ENCODE measurements at regions not wholly inside any gene's neighbourhood (a gene's known extent, or its start where the extent isn't known, plus 50 kb on each side); places are given as distances from the start of the nearest gene placed in this dataset.

- H3K4me3 ChIP-seq (ENCODE audit: low read length) = no peak overlapping the region
- DNase-seq (ENCODE audit: low read depth) = no peak
- TF ChIP-seq, protein P1, sequence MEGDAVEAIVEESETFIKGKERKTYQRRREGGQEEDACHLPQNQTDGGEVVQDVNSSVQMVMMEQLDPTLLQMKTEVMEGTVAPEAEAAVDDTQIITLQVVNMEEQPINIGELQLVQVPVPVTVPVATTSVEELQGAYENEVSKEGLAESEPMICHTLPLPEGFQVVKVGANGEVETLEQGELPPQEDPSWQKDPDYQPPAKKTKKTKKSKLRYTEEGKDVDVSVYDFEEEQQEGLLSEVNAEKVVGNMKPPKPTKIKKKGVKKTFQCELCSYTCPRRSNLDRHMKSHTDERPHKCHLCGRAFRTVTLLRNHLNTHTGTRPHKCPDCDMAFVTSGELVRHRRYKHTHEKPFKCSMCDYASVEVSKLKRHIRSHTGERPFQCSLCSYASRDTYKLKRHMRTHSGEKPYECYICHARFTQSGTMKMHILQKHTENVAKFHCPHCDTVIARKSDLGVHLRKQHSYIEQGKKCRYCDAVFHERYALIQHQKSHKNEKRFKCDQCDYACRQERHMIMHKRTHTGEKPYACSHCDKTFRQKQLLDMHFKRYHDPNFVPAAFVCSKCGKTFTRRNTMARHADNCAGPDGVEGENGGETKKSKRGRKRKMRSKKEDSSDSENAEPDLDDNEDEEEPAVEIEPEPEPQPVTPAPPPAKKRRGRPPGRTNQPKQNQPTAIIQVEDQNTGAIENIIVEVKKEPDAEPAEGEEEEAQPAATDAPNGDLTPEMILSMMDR (conservative IDR thresholded peaks at IDR 0.05; ENCODE audit: low read depth, low read length) = no peak
These were observed 130.8 kb upstream of the GPR26 start for GRCh38 chr10:123535386-123535785.

DNA sequence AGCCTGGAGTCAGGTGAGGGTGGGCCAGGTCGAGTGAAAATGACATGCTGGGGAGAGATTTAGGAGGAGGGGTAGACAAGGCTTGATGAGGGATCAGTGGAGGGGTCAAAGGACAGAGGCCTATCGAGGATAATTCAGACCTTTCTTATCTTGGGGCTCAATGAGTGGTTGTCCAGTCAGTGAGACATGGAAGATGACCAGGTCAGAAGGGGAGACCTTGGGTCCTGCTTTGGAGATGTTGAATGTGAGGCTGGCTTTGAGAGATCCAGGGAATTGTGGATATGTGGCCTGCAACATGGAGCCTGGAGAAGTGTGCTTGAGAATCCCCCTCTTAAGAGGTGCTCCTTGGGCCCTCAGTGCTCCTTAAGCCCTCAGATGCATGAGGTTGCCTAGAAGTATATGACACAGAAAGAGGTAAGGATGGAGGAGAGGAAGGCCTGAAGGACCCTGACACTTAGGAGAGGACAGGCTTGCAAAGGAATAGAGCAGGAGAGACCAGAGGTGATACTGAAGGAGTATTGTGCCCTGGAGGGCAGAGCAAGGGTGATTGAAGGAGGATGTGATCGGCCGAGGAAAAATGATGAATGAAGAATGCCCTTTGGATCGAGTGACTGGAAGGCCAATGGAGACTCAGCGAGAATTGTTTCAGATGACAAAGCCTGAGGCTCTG is 129.8 kb upstream of the GPR26 start:
- no peak for DNase-seq (ENCODE audit: low read depth)
- H3K4me3 ChIP-seq (ENCODE audit: low read length) = no peak overlapping the region
- TF ChIP-seq, protein P1 (conservative IDR thresholded peaks at IDR 0.05; ENCODE audit: low read depth, low read length) = no peak

DNA sequence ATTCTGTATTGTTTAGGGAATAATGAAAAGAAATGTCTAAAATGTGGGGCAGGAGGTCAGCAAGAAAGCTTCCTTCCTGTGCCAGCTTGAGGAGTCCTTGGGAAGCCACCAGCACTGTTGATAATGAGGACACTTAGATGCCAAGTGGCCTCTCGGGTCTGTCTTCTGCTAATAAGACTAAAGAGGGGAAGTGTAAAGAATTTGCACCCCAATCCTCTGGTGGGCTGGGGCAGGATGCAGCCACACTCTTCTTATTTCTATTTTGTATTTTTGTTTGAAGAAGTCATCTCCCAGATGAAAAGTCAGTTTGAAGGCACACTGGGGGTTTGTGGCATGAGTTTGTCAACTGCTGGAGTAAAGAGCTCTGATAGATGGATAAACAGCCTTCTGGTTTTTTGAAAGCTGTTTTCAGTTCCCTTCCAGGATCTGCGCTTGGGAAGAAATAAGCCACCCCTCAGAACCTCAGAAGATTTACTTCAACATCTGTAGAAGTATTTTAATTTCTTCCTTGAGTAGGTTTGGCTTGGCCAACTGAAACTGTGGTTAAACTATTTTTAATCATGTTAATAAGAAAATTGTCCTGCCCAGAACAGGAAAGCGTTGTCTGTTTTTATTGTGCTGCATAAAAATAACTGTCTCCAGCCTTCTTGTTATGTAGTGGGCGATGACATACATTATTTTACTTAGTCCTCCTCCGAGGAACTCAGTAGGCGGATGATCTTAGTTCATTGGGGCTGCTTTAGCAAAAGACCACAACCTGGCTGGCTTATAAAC is 128.8 kb upstream of the GPR26 start:
- DNase-seq (ENCODE audit: low read depth) = no peak
- H3K4me3 ChIP-seq (ENCODE audit: low read length) = no peak overlapping the region
- TF ChIP-seq, protein P1 (conservative IDR thresholded peaks at IDR 0.05; ENCODE audit: low read depth, low read length) = no peak

- H3K4me3 ChIP-seq (ENCODE audit: low read length) = no peak overlapping the region
- no peak for DNase-seq (ENCODE audit: low read depth)
- TF ChIP-seq, protein P1 (conservative IDR thresholded peaks at IDR 0.05; ENCODE audit: low read depth, low read length) = no peak
These were observed 127.5 kb upstream of the GPR26 start for GRCh38 chr10:123538401-123539320.

- TF ChIP-seq, protein P1 (conservative IDR thresholded peaks at IDR 0.05; ENCODE audit: low read depth, low read length) = no peak
- no peak overlapping the region for H3K4me3 ChIP-seq (ENCODE audit: low read length)
- no peak for DNase-seq (ENCODE audit: low read depth)
These were observed 121.2 kb upstream of the GPR26 start for GRCh38 chr10:123544986-123545385.

GRCh38 chr10:123548770-123549169 is 117.4 kb upstream of the GPR26 start:
- TF ChIP-seq, protein P1 (conservative IDR thresholded peaks at IDR 0.05; ENCODE audit: low read depth, low read length) = no peak
- no peak for DNase-seq (ENCODE audit: low read depth)
- H3K4me3 ChIP-seq (ENCODE audit: low read length) = no peak overlapping the region
